ENCODE measurements at regions not wholly inside any gene's neighbourhood (a gene's known extent, or its start where the extent isn't known, plus 50 kb on each side); places are given as distances from the start of the nearest gene placed in this dataset.

DNA sequence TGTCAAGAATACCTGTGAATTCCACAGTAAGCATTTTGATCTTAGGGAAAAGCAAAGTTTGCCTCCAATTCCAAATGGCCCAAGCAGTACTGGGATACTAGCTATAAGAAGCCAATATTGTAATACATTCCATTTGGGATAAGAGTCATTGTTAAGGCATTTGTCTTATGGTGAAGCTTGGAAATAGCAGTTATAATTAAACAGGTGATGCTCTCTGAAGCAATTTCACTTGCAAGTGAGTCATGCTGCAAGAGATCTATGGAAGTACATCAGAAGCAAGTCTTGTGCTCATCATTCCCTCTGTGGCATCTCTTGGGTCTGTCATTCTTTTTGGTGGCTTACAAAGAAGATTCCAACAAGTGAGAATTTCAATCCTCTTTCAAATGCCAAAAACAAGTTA, 386.4 kb upstream of the RPS6KA3 start (continued):
- TF ChIP-seq HOMEZ (CRISPR knock-in tag; IDR thresholded peaks at IDR 0.05) = no peak
- no peak for TF ChIP-seq CEBPB (tag; IDR thresholded peaks at IDR 0.05)
- TF ChIP-seq ZNF184 (CRISPR knock-in tag; IDR thresholded peaks at IDR 0.05) = no peak
- no peak for TF ChIP-seq PHF8 (IDR thresholded peaks at IDR 0.05; ENCODE audit: borderline replicate concordance, low read length)
- TF ChIP-seq, protein P1, sequence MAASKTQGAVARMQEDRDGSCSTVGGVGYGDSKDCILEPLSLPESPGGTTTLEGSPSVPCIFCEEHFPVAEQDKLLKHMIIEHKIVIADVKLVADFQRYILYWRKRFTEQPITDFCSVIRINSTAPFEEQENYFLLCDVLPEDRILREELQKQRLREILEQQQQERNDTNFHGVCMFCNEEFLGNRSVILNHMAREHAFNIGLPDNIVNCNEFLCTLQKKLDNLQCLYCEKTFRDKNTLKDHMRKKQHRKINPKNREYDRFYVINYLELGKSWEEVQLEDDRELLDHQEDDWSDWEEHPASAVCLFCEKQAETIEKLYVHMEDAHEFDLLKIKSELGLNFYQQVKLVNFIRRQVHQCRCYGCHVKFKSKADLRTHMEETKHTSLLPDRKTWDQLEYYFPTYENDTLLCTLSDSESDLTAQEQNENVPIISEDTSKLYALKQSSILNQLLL (CRISPR knock-in tag; IDR thresholded peaks at IDR 0.05; ENCODE audit: borderline replicate concordance) = no peak
- no peak for TF ChIP-seq U2AF2 (optimal IDR thresholded peaks at IDR 0.05; ENCODE audit: low read depth, low read length)
- TF ChIP-seq CEBPG (CRISPR knock-in tag; IDR thresholded peaks at IDR 0.05) = no peak
- no peak for TF ChIP-seq CEBPG (tag; conservative IDR thresholded peaks at IDR 0.05 in 1 of 2, IDR thresholded peaks at IDR 0.05 in 1 of 2)
- no peak for TF ChIP-seq TCF3 (CRISPR knock-in tag; IDR thresholded peaks at IDR 0.05)
- TF ChIP-seq, protein P2, sequence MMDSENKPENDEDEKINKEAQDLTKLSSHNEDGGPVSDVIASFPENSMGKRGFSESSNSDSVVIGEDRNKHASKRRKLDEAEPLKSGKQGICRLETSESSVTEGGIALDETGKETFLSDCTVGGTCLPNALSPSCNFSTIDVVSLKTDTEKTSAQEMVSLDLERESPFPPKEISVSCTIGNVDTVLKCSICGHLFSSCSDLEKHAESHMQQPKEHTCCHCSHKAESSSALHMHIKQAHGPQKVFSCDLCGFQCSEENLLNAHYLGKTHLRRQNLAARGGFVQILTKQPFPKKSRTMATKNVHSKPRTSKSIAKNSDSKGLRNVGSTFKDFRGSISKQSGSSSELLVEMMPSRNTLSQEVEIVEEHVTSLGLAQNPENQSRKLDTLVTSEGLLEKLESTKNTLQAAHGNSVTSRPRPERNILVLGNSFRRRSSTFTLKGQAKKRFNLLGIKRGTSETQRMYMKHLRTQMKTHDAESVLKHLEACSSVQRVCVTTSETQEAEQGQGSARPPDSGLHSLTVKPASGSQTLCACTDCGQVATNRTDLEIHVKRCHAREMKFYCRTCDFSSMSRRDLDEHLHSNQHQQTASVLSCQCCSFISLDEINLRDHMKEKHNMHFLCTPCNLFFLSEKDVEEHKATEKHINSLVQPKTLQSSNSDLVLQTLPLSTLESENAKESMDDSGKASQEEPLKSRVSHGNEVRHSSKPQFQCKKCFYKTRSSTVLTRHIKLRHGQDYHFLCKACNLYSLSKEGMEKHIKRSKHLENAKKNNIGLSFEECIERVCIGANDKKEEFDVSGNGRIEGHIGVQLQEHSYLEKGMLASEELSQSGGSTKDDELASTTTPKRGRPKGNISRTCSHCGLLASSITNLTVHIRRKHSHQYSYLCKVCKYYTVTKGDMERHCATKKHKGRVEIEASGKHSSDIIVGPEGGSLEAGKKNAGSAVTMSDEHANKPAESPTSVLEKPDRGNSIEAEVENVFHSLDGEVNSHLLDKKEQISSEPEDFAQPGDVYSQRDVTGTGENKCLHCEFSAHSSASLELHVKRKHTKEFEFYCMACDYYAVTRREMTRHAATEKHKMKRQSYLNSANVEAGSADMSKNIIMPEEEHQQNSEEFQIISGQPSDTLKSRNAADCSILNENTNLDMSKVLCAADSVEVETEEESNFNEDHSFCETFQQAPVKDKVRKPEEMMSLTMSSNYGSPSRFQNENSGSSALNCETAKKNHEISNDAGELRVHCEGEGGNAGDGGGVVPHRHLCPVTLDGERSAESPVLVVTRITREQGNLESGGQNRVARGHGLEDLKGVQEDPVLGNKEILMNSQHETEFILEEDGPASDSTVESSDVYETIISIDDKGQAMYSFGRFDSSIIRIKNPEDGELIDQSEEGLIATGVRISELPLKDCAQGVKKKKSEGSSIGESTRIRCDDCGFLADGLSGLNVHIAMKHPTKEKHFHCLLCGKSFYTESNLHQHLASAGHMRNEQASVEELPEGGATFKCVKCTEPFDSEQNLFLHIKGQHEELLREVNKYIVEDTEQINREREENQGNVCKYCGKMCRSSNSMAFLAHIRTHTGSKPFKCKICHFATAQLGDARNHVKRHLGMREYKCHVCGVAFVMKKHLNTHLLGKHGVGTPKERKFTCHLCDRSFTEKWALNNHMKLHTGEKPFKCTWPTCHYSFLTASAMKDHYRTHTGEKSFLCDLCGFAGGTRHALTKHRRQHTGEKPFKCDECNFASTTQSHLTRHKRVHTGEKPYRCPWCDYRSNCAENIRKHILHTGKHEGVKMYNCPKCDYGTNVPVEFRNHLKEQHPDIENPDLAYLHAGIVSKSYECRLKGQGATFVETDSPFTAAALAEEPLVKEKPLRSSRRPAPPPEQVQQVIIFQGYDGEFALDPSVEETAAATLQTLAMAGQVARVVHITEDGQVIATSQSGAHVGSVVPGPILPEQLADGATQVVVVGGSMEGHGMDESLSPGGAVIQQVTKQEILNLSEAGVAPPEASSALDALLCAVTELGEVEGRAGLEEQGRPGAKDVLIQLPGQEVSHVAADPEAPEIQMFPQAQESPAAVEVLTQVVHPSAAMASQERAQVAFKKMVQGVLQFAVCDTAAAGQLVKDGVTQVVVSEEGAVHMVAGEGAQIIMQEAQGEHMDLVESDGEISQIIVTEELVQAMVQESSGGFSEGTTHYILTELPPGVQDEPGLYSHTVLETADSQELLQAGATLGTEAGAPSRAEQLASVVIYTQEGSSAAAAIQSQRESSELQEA (IDR thresholded peaks at IDR 0.05; ENCODE audit: low read depth) = no peak
- no peak for TF ChIP-seq BCOR (IDR thresholded peaks at IDR 0.05)
- TF ChIP-seq BCL6 (CRISPR knock-in tag; IDR thresholded peaks at IDR 0.05) = no peak

Measured in K562 (cell line).